COLO668 (cell line): ENCODE measurements at regions not wholly inside any gene's neighbourhood (a gene's known extent, or its start where the extent isn't known, plus 50 kb on each side); places are given as distances from the start of the nearest gene placed in this dataset.

Experiments
- DNase-seq: peaks from one replicate; lab custom pipeline; 2025; ENCODE audit not compliant: unreplicated experiment; lab: John Stamatoyannopoulos, UW

DNA sequence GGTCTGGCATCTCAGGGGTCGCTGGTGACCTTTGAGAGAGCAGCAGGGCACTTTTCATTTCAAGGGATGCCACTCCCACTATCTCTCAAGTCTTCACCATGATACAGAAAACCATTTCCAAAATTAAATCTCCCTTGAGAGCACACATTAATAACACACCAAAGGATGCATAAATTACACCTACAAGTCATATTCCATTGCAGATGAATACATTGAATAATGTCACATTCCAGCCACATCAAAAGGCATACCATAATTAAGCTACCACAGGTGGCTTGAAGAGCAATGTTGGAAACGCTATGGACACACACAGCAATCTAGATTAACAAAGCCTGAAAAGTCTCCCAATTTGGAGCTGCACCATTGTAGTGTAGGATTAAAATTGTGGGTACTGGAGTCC is 353.3 kb upstream of the ZMIZ1 start:
- no peak for DNase-seq

DNA sequence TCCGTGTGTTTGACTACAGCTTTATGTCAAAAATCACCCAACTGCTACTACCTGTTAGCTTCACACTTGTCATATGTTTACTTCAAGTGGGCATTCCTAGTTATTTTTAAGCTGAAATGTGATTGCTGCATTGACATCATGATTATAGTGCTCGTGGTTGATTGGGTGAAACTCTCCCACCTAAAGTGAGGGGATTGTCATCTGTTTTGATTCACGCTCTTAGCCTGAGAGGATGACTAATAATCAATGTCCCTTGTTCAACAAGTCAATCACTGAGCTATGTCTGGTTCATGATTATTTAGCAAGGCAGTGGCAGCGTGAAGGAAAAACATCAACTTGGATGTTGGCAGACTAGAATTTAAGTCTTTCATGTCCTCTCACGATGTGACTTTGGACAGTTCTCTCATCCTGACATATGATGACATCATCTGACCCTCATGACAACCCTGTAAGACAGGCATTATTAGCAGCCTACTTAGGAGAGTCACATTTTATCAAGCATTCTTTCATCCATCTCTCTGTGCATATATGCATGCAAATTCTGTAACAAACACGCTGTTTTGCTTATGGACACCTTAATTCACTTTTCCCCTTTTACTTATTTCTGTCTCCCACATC is 352.6 kb upstream of the ZMIZ1 start:
- no peak for DNase-seq

DNA sequence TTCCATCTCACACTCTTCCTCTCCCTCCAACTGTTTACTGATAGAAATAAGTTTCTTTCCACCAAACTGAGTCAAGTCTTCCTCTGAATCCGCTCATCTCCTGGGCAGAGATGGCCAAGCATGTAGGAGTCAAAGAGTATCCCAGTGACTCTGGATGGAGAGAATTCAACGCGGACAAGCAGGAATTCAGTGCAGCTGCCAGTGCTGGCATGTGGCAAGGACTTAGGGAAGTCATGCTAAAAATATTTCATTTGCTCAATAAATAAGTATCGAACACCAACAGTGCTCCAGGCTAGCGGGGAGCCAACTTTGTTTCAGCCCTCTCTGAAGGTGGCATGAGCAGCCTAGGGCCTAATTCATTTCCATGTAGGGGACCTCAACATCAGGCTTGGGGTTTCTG is 351.6 kb upstream of the ZMIZ1 start:
- no peak for DNase-seq

DNA sequence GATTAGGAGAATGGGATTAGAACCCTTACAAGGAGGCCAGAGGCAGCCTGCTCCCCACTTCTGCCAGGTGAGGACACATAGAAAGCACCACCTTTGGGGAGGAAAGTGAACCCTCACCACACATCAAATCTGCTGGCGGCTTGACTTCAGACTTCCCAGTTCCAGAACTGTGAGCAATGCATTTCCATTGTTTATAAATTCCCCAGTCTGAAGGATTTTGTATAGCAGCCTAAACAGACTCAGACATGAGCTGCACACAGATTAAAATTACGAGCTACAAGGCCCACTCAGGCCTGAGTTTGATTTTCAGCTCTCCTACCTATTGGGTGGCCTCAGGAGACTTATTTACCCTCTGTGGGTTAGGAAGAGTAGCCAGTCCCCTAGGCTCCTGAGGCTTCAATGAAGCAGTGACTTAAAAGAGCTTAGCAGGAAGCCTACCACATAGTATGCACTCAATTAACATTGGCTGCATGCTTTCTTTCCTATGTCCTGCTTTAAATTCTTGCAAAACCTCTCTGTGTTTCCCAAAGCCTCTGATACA is 350.7 kb upstream of the ZMIZ1 start:
- DNase-seq, result no peak

DNA sequence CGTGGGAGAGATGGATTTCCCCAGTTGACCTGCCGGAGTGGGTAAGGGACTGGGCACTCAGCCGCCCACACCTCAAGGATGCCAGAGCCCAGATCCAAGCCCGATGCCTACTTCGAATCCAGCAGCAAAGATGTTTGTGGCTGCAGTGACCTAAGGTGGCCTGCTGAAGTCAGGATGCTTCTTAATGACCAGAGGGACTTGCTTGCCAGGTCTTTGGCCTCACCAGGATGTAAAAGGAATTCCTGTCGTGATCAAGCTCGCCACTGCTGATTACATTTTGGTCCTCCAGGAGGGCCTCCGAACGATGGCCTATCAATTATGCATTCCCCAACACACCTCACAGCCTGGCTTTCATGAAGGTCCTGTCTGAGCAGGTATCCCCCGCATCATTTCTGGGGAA is 349.5 kb upstream of the ZMIZ1 start:
- DNase-seq, result no peak

DNA sequence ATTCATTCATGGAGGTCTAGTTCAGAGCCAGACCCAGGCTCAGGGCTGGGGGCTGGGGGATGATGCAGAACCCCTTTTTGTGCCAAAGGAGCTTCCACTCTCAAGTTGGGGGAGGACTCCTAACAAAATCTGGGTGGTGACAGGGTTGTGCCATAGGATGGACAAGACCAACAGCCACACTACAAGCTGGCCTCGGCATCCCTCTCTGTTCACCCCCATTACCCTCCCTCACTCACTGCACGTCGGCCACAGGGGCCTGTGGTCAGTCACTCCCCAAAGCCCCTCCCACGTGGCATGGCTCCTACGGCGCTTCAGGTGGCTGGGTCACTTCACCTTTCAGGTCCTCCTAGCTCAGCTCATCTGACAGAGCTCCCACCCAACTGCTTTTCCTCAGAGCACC is 348.7 kb upstream of the ZMIZ1 start:
- no peak for DNase-seq

DNA sequence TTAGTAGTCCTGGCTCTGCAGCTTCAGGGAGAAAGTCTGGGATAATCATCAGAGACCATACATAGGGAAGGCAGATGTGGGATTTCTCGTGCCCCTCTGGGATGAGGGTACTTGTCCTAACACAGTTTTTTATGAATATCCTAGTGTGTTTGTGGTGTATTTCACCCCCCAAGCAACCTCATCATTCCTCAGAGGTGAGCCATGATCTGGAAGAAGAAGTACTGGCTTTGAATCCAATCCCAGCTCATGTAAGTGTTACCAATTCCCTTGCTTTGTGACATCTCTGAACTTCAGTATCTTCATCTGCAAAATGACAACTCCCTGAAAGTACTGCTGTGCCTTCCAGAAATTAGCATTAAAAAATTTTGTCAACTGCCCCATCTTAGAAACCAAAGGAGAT is 347.5 kb upstream of the ZMIZ1 start:
- DNase-seq, result no peak

DNA sequence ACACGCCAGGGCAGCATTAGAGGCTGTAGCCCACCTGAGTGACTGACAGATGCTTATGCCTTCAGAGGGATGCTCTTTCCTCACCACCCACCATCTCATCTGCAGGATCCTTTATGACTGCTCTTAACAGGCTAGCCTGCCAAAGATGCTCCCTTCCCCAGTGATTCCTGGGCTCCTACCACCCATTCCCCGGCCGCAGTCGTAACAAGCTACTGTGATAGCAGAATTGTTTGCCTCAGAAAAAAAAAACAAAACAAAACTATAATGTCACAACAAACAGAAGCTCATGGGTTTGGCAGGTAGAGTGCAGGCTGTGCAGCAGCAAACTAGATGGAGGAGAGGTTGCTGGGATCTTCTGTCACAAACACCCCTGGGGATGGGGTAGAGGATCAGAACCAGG is 343.9 kb upstream of the ZMIZ1 start:
- DNase-seq, result no peak

DNA sequence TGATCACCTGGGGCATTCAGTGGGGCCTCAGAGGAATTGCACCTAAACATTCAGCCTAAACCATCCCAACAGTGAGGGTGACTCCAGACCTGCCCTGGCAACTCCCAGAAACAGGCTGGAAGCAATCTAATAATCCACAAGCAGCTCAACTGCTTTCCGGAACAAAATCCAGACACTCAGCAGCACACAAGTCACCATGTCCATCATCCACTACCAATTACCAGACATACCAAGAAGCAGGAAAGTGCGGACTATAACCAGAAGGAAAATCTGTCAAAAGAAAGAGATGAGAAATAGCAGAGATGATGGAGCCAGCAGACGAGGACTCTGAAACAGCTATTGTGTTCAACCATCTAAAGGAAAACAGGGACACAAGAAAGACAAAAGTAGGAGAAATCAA is 342.6 kb upstream of the ZMIZ1 start:
- DNase-seq, result no peak

DNA sequence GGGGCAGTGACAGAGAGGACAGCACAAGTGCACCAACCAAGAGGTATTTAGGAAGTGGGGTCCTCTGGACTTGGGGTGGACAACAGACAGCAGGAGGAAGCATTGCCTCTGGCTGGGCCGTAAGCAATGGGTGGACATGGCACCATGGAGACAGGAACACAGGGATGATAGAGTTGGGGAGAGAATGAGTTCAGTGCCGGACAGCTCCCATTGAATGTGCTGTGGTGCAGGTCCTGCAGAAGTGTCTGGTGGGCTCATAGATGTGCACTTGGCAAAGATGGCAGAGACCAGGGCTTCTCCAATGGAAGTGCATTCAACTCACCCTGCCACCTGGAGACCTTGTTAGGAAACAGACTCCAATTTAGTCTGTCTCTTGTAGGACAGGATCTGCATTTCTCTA is 341.5 kb upstream of the ZMIZ1 start:
- no peak for DNase-seq

DNA sequence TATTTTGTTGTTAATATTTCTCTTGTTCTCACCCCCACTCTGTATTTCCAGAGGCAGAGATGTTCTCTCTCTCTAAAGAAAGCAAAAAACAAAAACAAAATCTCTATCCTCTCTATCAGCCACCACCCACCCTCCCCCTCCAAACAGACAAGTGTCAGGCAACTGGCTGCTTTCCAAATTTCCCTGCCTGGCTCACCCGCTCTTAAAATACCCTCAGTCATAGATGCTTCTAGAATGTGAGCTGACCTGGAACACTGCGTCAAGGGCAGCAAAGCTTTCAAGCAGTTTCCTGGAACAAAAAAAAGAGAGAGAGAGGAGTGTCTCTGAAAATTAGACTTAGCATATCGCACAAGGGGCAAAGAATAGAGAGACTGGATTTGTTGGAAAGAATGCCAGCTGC is 341.0 kb upstream of the ZMIZ1 start:
- DNase-seq, result peak; percentile 30

DNA sequence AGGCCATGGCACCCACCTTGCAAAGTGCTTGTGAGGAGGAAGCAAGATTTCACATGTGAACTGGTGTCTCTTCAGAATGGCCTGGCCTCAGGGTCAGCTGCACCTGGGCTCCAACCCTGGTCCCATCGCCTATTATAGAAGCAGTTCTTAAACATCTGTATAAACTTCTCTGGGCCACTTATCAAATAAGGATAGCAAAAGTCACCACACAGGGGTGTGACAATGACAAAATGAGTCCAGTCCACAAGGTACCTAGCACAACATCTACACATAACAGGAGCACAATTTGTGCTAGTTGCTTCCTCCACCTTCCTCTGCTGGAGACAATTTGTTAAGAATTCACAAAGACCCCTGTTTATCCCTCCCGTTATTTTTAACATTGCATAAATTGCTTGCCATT is 340.6 kb upstream of the ZMIZ1 start:
- no peak for DNase-seq

DNA sequence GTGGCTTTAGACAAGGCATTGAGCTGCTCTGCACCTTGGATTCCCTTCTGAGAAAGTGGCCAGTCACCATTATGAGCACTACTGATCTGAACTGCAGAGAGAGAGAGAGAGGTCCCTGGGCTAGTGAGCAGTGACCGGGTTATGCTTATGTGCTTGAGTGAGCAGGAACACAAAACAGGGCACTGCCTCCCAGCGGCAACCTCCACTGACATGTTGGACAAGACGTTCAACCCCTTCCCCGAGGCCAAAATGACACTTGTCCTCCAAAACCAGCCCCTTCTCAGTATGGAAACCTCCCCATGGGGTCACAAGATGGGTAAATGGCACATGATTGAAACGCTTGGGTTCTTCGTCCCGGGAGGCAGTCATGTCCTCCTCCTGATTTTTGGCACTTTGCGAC is 339.4 kb upstream of the ZMIZ1 start:
- no peak for DNase-seq

DNA sequence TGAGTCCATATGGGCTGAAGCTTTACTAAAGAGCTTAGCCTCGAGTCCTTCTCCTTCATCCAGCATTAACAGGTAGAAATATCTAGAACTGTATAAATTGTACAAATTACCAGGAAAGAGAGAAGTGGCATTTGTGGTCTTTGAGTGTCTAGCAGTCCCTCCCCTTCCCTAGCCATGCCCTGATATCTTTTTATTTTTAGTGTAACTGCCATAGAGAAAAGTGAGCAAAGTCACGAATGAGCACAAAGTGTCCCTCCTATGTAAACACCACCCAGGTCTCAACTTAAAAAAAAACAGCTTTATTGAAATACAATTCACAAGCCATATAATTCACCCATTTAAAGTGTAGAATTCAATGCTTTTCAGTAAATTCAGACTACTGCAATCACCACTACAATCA is 339.0 kb upstream of the ZMIZ1 start:
- DNase-seq, result no peak

DNA sequence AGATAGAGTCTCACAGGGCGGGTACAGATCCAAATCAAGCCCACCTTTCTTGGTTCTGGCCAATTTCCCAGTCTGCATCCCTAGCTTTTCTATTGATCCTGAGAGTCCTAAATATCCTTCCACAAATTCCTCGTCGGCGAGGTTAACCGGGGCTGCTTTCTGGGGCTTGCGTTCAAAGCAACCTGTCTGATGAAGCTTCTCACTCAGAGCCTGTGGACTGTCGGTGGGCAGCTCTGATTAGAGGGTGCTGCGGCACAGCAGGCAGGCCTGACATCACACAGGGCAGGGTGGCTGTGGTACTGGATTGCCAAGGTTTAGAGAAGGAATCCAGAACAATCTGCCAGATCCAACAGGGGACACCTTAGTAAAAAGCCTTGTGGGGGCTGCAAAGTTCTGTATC is 338.0 kb upstream of the ZMIZ1 start:
- DNase-seq, result no peak

DNA sequence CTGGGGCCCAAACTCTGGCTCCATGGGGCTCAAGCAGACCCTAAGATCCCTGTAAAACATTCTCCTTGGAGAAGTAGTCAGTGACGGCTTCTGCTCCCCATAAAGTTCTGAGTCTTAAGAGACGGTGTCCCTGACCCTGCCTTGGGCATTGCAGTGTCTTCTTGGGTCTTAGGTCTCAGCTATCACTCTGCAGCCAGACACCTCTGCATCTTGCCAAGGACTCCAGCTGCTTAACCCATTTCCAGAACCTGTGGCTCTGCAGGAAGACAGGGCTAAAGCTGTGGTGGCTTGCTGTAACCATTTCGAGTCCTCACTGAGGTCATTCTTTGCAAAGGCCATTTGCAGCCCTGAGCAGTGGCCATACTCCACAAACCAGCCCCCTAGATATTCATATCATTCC is 337.1 kb upstream of the ZMIZ1 start:
- DNase-seq, result no peak

DNA sequence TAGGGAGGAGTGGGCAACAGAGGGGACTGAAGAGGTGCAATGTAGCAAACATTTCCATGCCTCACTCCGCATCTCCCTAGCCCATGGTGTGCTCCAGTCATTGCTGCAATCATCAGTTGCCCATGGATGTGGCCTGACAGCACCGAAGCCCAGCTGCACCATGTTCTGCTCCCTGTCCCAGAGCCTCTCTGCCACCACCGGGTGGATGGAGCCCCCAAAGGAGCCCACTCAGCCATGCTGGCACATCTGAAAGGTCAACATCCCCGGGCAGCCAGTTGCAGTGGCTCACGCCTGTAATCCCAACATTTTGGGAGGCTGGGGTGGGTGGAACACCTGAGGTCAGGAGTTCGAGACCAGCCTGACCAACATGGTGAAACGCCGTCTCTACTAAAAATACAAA is 336.4 kb upstream of the ZMIZ1 start:
- DNase-seq, result no peak

DNA sequence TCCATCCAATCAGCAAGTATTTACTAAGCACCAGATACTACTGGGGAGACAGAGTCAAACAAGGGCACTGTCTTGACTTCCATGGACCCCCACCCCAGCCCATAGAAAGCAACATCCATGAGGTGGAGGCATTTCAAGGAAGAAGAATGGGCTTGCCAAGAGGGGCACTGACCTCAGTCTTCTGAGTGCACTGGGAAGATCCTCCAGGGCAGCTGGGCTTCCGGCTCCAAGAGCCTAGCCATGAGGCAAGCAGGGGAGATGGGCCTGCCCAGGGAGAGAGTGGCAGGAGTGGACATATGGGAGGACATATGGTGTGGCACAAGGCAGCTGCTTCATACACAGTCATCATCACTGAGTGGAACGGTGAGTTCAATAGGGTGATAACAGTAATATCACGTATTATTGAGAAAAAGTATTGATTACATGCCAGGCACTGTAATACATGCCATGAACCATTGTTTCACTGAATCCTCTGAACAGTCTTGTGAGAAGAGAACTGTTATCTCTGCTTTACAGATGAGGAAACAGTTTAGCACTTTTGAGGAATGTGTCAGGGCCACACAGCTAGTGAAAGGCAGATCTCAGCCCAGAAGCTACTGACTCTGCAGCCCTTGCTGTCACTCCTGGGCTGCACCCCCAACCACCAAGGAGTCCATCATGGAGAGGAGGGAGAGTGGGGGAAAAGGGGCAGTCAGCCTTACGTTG is 331.7 kb upstream of the ZMIZ1 start:
- no peak for DNase-seq

DNA sequence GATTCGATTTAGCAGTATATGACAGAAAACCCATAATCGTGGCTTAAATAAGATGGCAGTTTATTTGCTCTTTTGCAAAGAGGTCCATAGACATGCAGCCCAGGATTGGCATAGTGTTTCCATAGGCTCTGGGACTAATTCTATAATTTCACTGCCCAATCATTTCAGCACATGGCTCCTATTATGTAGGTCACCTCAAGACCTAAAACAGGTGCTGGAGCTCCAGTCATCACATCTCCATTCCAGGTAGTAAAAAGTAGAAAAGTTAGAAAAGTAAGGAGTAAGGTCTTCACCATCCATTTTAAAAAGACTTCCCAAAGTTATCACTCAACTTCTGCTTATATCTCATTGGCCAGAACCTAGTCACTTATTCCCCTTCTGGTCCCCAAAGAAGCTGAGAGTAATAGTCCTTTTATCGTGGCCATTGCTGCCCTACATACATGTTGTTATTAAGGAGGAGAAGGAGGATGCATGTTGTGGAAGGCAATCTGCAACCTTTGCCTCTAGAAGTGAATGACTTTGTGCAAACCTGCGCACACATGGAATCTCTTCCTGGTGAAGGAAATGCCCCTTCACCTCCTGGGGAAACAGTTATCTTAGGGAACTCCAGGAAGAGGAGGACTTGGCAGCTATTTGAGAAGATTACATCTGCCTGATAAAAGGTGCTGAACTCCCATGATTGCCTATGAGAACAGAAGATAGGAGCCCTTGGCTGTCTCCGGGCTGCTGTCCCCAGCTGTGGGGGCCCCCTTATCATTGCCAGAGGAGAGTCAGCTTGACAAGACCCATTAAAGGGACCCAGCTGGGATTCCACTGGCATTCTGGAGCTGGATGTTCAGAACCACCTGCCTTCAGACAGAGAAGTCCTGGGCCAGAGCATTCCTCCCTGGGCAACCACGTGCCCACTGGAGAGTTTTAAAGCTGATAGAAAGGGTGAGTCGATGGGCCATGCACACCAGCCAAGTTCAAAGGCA is 330.6 kb upstream of the ZMIZ1 start:
- DNase-seq, result no peak

DNA sequence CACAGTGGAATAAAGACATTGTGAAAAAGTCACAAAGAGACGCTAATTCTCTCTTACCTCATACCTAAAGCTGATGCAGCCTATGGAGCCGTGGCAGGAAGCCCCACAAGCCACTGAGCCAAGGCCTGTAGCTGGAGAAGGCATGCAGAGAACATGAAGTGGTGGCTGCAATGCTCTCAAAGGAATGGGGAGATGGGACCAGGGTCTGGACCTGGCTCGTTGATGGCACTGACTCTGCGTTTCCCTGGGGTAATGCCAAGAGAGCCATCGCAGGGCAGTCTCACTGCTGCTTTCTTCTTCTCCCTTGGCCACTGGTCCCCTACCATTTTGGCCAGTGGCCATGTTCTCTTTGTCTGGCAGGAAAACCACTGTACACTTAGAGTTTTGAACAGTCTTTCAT is 329.9 kb upstream of the ZMIZ1 start:
- no peak for DNase-seq

DNA sequence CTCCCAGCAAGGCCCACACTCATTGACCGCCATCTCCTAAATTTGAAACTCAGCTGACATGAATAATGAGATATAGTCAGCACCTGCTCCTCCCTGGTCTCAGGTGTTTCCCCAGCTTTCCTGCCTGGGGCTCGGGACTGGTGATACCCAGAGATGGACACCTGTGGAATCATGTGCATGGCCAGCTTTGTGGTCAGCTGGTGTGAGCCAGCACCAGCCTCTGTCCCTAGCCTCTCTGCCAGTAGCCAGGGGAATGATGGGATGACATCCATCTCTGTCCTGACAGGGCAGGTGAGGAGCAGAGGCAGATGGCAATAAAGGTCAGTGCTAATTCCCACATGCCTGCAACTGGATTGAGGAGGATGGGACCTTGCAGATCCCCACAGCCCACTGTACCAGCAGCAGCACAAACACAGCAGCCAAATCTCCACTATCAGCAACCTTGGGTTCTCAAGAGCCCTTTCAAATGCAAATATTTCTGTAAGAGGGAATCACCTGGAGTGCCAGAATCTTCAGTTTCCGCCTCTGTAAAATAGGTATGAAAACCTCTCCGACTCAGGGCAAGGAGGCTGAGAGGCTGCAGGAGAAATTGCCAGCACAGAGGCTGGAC is 329.2 kb upstream of the ZMIZ1 start:
- DNase-seq, result peak; percentile 42
